Muscle layer of duodenum (tissue), 2 donors: ENCODE measurements at regions not wholly inside any gene's neighbourhood (a gene's known extent, or its start where the extent isn't known, plus 50 kb on each side); places are given as distances from the start of the nearest gene placed in this dataset.

ENCODE experiments used
- H3K27ac ChIP-seq: one replicate; pipeline ENCODE4 v1.7.0; 2013; ENCODE audit warnings: mild to moderate bottlenecking, low read length
- H3K27me3 ChIP-seq: one replicate; pipeline ENCODE4 v1.7.0; 2013; ENCODE audit warnings: low read depth, mild to moderate bottlenecking, control low read depth, low read length
- H3K36me3 ChIP-seq, 2 donors: one replicate each; pipeline ENCODE4 v1.7.0; 2013; ENCODE audit warnings: low read length in 2 of 2, control low read depth in 1 of 2, mild to moderate bottlenecking in 1 of 2; ENCODE audit not compliant: insufficient read depth in 2 of 2, control insufficient read depth in 1 of 2
- H3K4me1 ChIP-seq, 2 donors: one replicate each; pipeline ENCODE4 v1.7.0; 2013; ENCODE audit warnings: low read length in 2 of 2, mild to moderate bottlenecking in 2 of 2, control low read depth in 1 of 2, moderate library complexity in 1 of 2; ENCODE audit not compliant: insufficient read depth in 2 of 2, control insufficient read depth in 1 of 2
- H3K4me3 ChIP-seq, 2 donors: one replicate each; pipeline ENCODE4 v1.7.0; 2013; ENCODE audit warnings: low read length in 2 of 2, low read depth in 1 of 2, mild to moderate bottlenecking in 1 of 2
- H3K9me3 ChIP-seq, 2 donors: one replicate each; pipeline ENCODE4 v1.7.0; 2013; ENCODE audit warnings: low read length in 2 of 2, control low read depth in 1 of 2, mild to moderate bottlenecking in 1 of 2; ENCODE audit not compliant: control insufficient read depth in 1 of 2
- donor health status: healthy.

- H3K27ac ChIP-seq = no peak overlapping the region
- H3K4me3 ChIP-seq = no peak overlapping the region
- no peaks in the 10 kb centered on the region for H3K27me3 ChIP-seq
- H3K9me3 ChIP-seq = no peaks in the 10 kb centered on the region
- no peaks in the 10 kb centered on the region for H3K4me1 ChIP-seq
- no peaks in the 10 kb centered on the region for H3K36me3 ChIP-seq
Measured at GRCh38 chr6:2410656-2411380, 165.4 kb upstream of the GMDS start.

- Histone ChIP-seq H3K27me3 (no peaks in the 10 kb centered on the region), H3K9me3 (no peaks in the 10 kb centered on the region), H3K4me1 (no peaks in the 10 kb centered on the region), H3K36me3 (no peaks in the 10 kb centered on the region), H3K4me3 (no peak overlapping the region), H3K27ac (no peak overlapping the region)
Measured at GRCh38 chr6:2407525-2407924, 162.1 kb upstream of the GMDS start.

- Histone ChIP-seq H3K4me1 (no peaks in the 10 kb centered on the region), H3K36me3 (peaks cover 0 to 12% of the 10 kb centered on the region in 2 donors), H3K27me3 (no peaks in the 10 kb centered on the region), H3K4me3 (no peak overlapping the region), H3K9me3 (no peaks in the 10 kb centered on the region), H3K27ac (no peak overlapping the region)
Measured at GRCh38 chr6:2404211-2404929, 159.0 kb upstream of the GMDS start.

- H3K4me1 ChIP-seq = no peaks in the 10 kb centered on the region
- no peaks in the 10 kb centered on the region for H3K9me3 ChIP-seq
- H3K4me3 ChIP-seq = no peak overlapping the region
- no peaks in the 10 kb centered on the region for H3K27me3 ChIP-seq
- H3K36me3 ChIP-seq = peaks cover 2 to 16% of the 10 kb centered on the region in 2 donors
- no peak overlapping the region for H3K27ac ChIP-seq
Measured at GRCh38 chr6:2403546-2403945, 158.1 kb upstream of the GMDS start.

GRCh38 chr6:2396846-2397630 lies 151.6 kb upstream of the GMDS start:
- H3K27me3 ChIP-seq = no peaks in the 10 kb centered on the region
- peaks cover 2 to 16% of the 10 kb centered on the region in 2 donors for H3K36me3 ChIP-seq
- H3K27ac ChIP-seq = no peak overlapping the region
- no peaks in the 10 kb centered on the region for H3K4me1 ChIP-seq
- H3K9me3 ChIP-seq = no peaks in the 10 kb centered on the region
- no peak overlapping the region for H3K4me3 ChIP-seq

- no peaks in the 10 kb centered on the region for H3K4me1 ChIP-seq
- H3K27ac ChIP-seq = no peak overlapping the region
- H3K4me3 ChIP-seq = no peak overlapping the region
- H3K27me3 ChIP-seq = no peaks in the 10 kb centered on the region
- H3K9me3 ChIP-seq = no peaks in the 10 kb centered on the region
- peaks cover 2 to 16% of the 10 kb centered on the region in 2 donors for H3K36me3 ChIP-seq
Measured at GRCh38 chr6:2396042-2396657, 150.7 kb upstream of the GMDS start.

GRCh38 chr6:2388554-2389324 lies 143.3 kb upstream of the GMDS start:
- Histone ChIP-seq H3K27ac (no peak overlapping the region), H3K4me3 (no peak overlapping the region), H3K4me1 (no peaks in the 10 kb centered on the region), H3K9me3 (peaks cover 0 to 3% of the 10 kb centered on the region in 2 donors), H3K27me3 (no peaks in the 10 kb centered on the region), H3K36me3 (no peaks in the 10 kb centered on the region)

GRCh38 chr6:2387445-2387844 lies 142.0 kb upstream of the GMDS start:
- H3K4me1 ChIP-seq = no peaks in the 10 kb centered on the region
- no peak overlapping the region for H3K4me3 ChIP-seq
- peaks cover 0 to 3% of the 10 kb centered on the region in 2 donors for H3K9me3 ChIP-seq
- no peak overlapping the region for H3K27ac ChIP-seq
- no peaks in the 10 kb centered on the region for H3K36me3 ChIP-seq
- H3K27me3 ChIP-seq = no peaks in the 10 kb centered on the region

GRCh38 chr6:2385471-2385983 lies 140.1 kb upstream of the GMDS start:
- Histone ChIP-seq H3K27me3 (no peaks in the 10 kb centered on the region), H3K4me1 (no peaks in the 10 kb centered on the region), H3K4me3 (no peak overlapping the region)

GRCh38 chr6:2384528-2384927 lies 139.1 kb upstream of the GMDS start:
- Histone ChIP-seq H3K27ac (no peak overlapping the region), H3K4me1 (no peaks in the 10 kb centered on the region), H3K36me3 (no peaks in the 10 kb centered on the region), H3K4me3 (no peak overlapping the region), H3K27me3 (no peaks in the 10 kb centered on the region), H3K9me3 (peaks cover 0 to 3% of the 10 kb centered on the region in 2 donors)

More at GRCh38 chr6:2385471-2385983, 140.1 kb upstream of the GMDS start:
- Histone ChIP-seq H3K27ac (no peak overlapping the region), H3K9me3 (peaks cover 0 to 3% of the 10 kb centered on the region in 2 donors), H3K36me3 (no peaks in the 10 kb centered on the region)
